IMR-90 (cell line): ENCODE measurements at regions not wholly inside any gene's neighbourhood (a gene's known extent, or its start where the extent isn't known, plus 50 kb on each side); places are given as distances from the start of the nearest gene placed in this dataset.
"Not testable (repeated sequence)": the region's sequence is repeated elsewhere in the genome, so short reads cannot be mapped to it uniquely, and the experiment has no call there.

Source experiments
- ATAC-seq: fragments of 200-7000 bp; cut with Tn5 transposase; 2 replicates; pipeline ENCODE4 v1.9.1; 2020; ENCODE audit warnings: low read depth, mild to moderate bottlenecking, moderate library complexity
- BruUV-seq: library from RNA; stranded (reverse); fragments of 400-500 nt; replicated peaks from 2 replicates; lab custom pipeline; 2021; lab: Mats Ljungman, UMichigan
- CTCF ChIA-PET: fragments of 300-600 bp; formaldehyde crosslinking; extraction: SDS; loops from one replicate; lab custom pipeline; 2021; ENCODE audit warnings: antibody characterized with exemption; lab: Yijun Ruan, JAX
- POLR2A ChIA-PET: fragments of 300-600 bp; sonication (Branson Sonifier 250); formaldehyde crosslinking; loops from one replicate; lab custom pipeline; 2022; ENCODE audit warnings: antibody characterized with exemption; ENCODE audit not compliant: unreplicated experiment; lab: Charles Lee
- DNase-seq: peaks from one replicate; pipeline ENCODE4 v3.0.0; 2013
- H2AFZ ChIP-seq: replicated peaks from 2 replicates; pipeline ENCODE3; 2013; ENCODE audit warnings: low read length, mild to moderate bottlenecking; ENCODE audit not compliant: poor library complexity
- H2AK5ac ChIP-seq: 2 replicates; pipeline ENCODE4 v1.6.1; 2013; ENCODE audit warnings: low read depth, low read length, inconsistent platforms
- H2AK9ac ChIP-seq: replicated peaks from 2 replicates; pipeline ENCODE3; 2013; ENCODE audit warnings: mild to moderate bottlenecking, low read depth, low read length, moderate library complexity; ENCODE audit not compliant: poor library complexity
- H2BK120ac ChIP-seq: 2 replicates; pipeline ENCODE4 v1.6.1; 2013; ENCODE audit warnings: low read depth, low read length, inconsistent platforms
- H2BK15ac ChIP-seq: 3 replicates; pipeline ENCODE4 v1.6.1; 2013; ENCODE audit warnings: low read depth, low read length, inconsistent platforms
- H2BK20ac ChIP-seq: 2 replicates; pipeline ENCODE4 v1.6.1; 2013; ENCODE audit warnings: low read depth, mild to moderate bottlenecking, inconsistent platforms, low read length, moderate library complexity
- H2BK5ac ChIP-seq: 2 replicates; pipeline ENCODE4 v1.6.1; 2013; ENCODE audit warnings: mild to moderate bottlenecking, low read depth, low read length, inconsistent platforms; ENCODE audit not compliant: poor library complexity, severe bottlenecking
- H3K14ac ChIP-seq: replicated peaks from 2 replicates; pipeline ENCODE4 v1.6.1; 2013; ENCODE audit warnings: low read depth, low read length, inconsistent platforms
- H3K18ac ChIP-seq: 2 replicates; pipeline ENCODE4 v1.6.1; 2013; ENCODE audit warnings: low read depth, low read length, control low read depth
- H3K23ac ChIP-seq: 2 replicates; pipeline ENCODE4 v1.6.1; 2013; ENCODE audit warnings: low read depth, low read length, inconsistent platforms
- H3K27ac ChIP-seq: 2 replicates; pipeline ENCODE4 v1.5.1; 2013; ENCODE audit warnings: mild to moderate bottlenecking, control low read depth, low read length; ENCODE audit not compliant: insufficient read depth
- H3K27me3 ChIP-seq: 2 replicates; pipeline ENCODE4 v1.6.1; 2013; ENCODE audit warnings: low read length; ENCODE audit not compliant: control insufficient read depth, insufficient read depth
- H3K36me3 ChIP-seq: 2 replicates; pipeline ENCODE4 v1.6.1; 2013; ENCODE audit warnings: low read length, mixed read lengths; ENCODE audit not compliant: control insufficient read depth, insufficient read depth
- H3K4ac ChIP-seq: 2 replicates; pipeline ENCODE4 v1.6.1; 2013; ENCODE audit warnings: low read depth, low read length, inconsistent platforms
- H3K4me1 ChIP-seq: 2 replicates; pipeline ENCODE4 v1.6.1; 2013; ENCODE audit warnings: low read length, mixed read lengths; ENCODE audit not compliant: control insufficient read depth, insufficient read depth
- H3K4me2 ChIP-seq: 2 replicates; pipeline ENCODE4 v1.6.1; 2013; ENCODE audit warnings: low read depth, mild to moderate bottlenecking, control low read depth, low read length, moderate library complexity
- H3K4me3 ChIP-seq: 2 replicates; pipeline ENCODE4 v1.5.1; 2013; ENCODE audit warnings: low read depth, mild to moderate bottlenecking, control low read depth, low read length, moderate library complexity; ENCODE audit not compliant: insufficient read depth
- H3K56ac ChIP-seq: 2 replicates; pipeline ENCODE4 v1.6.1; 2013; ENCODE audit warnings: low read length, inconsistent platforms; ENCODE audit not compliant: insufficient read depth; ENCODE audit errors: extremely low read depth
- H3K79me1 ChIP-seq, 2 experiments: 2 replicates each; pipeline ENCODE4 v1.6.1; 2013; ENCODE audit warnings: low read length in 2 of 2, inconsistent platforms in 1 of 2, low read depth in 1 of 2
- H3K9ac ChIP-seq: 2 replicates; pipeline ENCODE4 v1.6.1; 2013; ENCODE audit warnings: low read depth, low read length, control low read depth
- H3K9me1 ChIP-seq: 2 replicates; pipeline ENCODE4 v1.6.1; 2013; ENCODE audit warnings: low read length, inconsistent platforms; ENCODE audit not compliant: insufficient read depth
- H3K9me3 ChIP-seq: 2 replicates; pipeline ENCODE4 v1.6.1; 2013; ENCODE audit warnings: low read length; ENCODE audit not compliant: control insufficient read depth, insufficient read depth
- H4K20me1 ChIP-seq: 2 replicates; pipeline ENCODE4 v1.6.1; 2013; ENCODE audit warnings: low read length, inconsistent platforms; ENCODE audit not compliant: insufficient read depth
- H4K5ac ChIP-seq: 2 replicates; pipeline ENCODE4 v1.6.1; 2013; ENCODE audit warnings: mild to moderate bottlenecking, low read depth, low read length, control low read depth
- H4K8ac ChIP-seq, 2 experiments: 2 replicates each; pipeline ENCODE4 v1.6.1; 2013; ENCODE audit warnings: low read depth in 2 of 2, low read length in 2 of 2, control low read depth in 1 of 2, inconsistent platforms in 1 of 2
- H4K91ac ChIP-seq: 2 replicates; pipeline ENCODE4 v1.6.1; 2013; ENCODE audit warnings: low read depth, low read length, inconsistent platforms; ENCODE audit not compliant: insufficient read depth
- WGBS, 2 experiments: methylation state at CpG; one replicate each; pipeline versions ENCODE4 v1.1.5 to v1.1.7; 2013; ENCODE audit warnings: missing lambda C conversion rate in 2 of 2; ENCODE audit not compliant: insufficient read length in 1 of 2; ENCODE audit errors: extremely low coverage in 2 of 2; 5-methylcytosine and 5-hydroxymethylcytosine counted together
- dilution Hi-C: fragments of 300-500 bp; cut with HindIII; formaldehyde crosslinking; loops from one replicate; pipeline ENCODE4 v1.14.3; 2018; ENCODE audit warnings: low sequenced_read_pairs; ENCODE audit not compliant: unreplicated experiment
- in situ Hi-C: fragments of 300-500 bp; cut with MboI; formaldehyde crosslinking; loops from 3 replicates; pipeline ENCODE4 v1.14.3; 2019; ENCODE audit warnings: low sequenced_read_pairs, inconsistent platforms, mixed read lengths
- intact Hi-C: fragments of 100-400 bp; cut with micrococcal nuclease; formaldehyde crosslinking; loops from 2 replicates; pipeline ENCODE4 v1.10.0; 2022

GRCh38 chr21:6034820-6035473 lies 4486.4 kb upstream of the TPTE start:
- CTCF ChIA-PET, H2AFZ ChIP-seq, BruUV-seq, dilution Hi-C loops, H3K9me1 ChIP-seq, ATAC-seq, H3K27ac ChIP-seq, H3K9me3 ChIP-seq, H3K36me3 ChIP-seq, H3K79me1 ChIP-seq, H2AK9ac ChIP-seq, H3K4me1 ChIP-seq, H3K18ac ChIP-seq, H3K4ac ChIP-seq, DNase-seq, H3K14ac ChIP-seq, intact Hi-C loops, H3K56ac ChIP-seq, H3K23ac ChIP-seq, H3K4me2 ChIP-seq, H2BK120ac ChIP-seq, in situ Hi-C loops, H4K5ac ChIP-seq, H2BK5ac ChIP-seq, H4K8ac ChIP-seq, H2AK5ac ChIP-seq, H3K4me3 ChIP-seq, H2BK15ac ChIP-seq, H4K20me1 ChIP-seq, H3K27me3 ChIP-seq, H2BK20ac ChIP-seq, H3K9ac ChIP-seq, H4K91ac ChIP-seq, POLR2A ChIA-PET: not testable (repeated sequence)
- no CpG with 5 or more reads among the region's 15 CpGs for WGBS, 2 experiments

DNA sequence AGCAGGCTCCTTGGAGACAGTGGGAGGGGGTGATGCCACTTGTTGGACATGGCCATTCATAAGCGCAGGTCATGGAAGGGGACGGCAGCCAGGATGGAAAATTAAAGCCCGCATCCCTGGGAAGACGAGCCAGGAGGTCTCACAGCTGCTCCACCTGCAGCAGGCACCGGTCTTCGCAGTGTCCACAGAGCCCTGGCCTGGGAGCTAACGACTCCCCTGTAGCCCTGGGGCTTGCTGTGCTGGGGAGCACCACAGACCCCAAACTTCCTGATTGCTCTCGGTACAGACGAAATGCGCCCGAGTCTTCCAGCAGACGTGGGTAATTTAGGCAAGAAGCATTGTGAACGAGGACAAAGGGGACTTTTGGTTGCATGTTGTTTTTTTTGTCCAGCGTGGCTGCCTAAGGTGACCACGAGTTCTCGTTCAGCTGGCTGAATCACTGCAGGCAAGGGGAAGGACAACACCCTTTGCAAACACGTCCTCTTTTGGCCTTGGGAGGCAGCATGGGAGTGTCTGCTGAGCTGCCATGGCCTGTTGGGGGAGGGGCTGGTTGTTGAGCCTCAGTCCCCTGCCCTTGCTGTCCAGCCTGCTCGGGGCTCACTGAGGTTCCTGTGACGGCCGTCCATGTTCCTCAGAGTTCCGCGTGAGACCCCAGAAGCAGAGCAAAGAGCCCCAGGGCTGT lies 4485.8 kb upstream of the TPTE start:
- H2BK15ac ChIP-seq, H4K91ac ChIP-seq, ATAC-seq, POLR2A ChIA-PET, DNase-seq, H3K4me3 ChIP-seq, H3K9me3 ChIP-seq, H3K18ac ChIP-seq, H2BK20ac ChIP-seq, H4K8ac ChIP-seq, H4K20me1 ChIP-seq, H3K14ac ChIP-seq, in situ Hi-C loops, H3K27ac ChIP-seq, H3K9me1 ChIP-seq, H2BK120ac ChIP-seq, H3K27me3 ChIP-seq, H2AK9ac ChIP-seq, H3K79me1 ChIP-seq, H3K4me2 ChIP-seq, H3K56ac ChIP-seq, H2AFZ ChIP-seq, H3K9ac ChIP-seq, H3K36me3 ChIP-seq, intact Hi-C loops, BruUV-seq, H2BK5ac ChIP-seq, H4K5ac ChIP-seq, dilution Hi-C loops, CTCF ChIA-PET, H3K23ac ChIP-seq, H3K4ac ChIP-seq, H3K4me1 ChIP-seq, H2AK5ac ChIP-seq: not testable (repeated sequence)
- WGBS, 2 experiments: no CpG with 5 or more reads among the region's 22 CpGs
